ENCODE measurements at regions not wholly inside any gene's neighbourhood (a gene's known extent, or its start where the extent isn't known, plus 50 kb on each side); places are given as distances from the start of the nearest gene placed in this dataset.

DNA sequence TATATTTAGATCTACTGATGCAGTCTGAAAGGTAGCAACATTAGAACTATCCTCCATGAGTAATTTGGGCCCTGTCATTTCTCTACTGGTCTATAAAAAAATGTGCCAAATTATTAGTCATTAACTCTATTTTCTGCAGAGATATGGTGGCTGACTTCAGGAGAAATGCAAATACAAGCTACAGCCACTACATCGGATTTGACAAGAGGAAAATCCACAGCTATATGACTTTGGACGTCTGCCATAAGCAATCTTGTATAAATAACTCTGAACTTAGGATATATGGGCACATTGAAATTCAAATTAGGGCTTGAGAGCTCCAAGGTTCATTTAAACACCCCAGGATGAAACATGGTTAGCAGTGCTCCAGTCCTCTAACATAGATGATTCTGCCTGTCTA lies 983.0 kb upstream of the LRFN5 start:
- no peaks in the 10 kb centered on the region for H3K36me3 ChIP-seq (ENCODE audit: control insufficient read depth, insufficient read depth, low read length)
- no peaks in the 10 kb centered on the region for H3K27me3 ChIP-seq (ENCODE audit: control insufficient read depth, insufficient read depth, low read length)
- no peak overlapping the region for H3K4me3 ChIP-seq (ENCODE audit: low read depth, low read length)
- DNase-seq (ENCODE audit: low read depth) = no peak
- TF ChIP-seq, protein P1, sequence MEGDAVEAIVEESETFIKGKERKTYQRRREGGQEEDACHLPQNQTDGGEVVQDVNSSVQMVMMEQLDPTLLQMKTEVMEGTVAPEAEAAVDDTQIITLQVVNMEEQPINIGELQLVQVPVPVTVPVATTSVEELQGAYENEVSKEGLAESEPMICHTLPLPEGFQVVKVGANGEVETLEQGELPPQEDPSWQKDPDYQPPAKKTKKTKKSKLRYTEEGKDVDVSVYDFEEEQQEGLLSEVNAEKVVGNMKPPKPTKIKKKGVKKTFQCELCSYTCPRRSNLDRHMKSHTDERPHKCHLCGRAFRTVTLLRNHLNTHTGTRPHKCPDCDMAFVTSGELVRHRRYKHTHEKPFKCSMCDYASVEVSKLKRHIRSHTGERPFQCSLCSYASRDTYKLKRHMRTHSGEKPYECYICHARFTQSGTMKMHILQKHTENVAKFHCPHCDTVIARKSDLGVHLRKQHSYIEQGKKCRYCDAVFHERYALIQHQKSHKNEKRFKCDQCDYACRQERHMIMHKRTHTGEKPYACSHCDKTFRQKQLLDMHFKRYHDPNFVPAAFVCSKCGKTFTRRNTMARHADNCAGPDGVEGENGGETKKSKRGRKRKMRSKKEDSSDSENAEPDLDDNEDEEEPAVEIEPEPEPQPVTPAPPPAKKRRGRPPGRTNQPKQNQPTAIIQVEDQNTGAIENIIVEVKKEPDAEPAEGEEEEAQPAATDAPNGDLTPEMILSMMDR (IDR thresholded peaks at IDR 0.05; ENCODE audit: insufficient read depth, low read length, poor library complexity, severe bottlenecking) = no peak

DNA sequence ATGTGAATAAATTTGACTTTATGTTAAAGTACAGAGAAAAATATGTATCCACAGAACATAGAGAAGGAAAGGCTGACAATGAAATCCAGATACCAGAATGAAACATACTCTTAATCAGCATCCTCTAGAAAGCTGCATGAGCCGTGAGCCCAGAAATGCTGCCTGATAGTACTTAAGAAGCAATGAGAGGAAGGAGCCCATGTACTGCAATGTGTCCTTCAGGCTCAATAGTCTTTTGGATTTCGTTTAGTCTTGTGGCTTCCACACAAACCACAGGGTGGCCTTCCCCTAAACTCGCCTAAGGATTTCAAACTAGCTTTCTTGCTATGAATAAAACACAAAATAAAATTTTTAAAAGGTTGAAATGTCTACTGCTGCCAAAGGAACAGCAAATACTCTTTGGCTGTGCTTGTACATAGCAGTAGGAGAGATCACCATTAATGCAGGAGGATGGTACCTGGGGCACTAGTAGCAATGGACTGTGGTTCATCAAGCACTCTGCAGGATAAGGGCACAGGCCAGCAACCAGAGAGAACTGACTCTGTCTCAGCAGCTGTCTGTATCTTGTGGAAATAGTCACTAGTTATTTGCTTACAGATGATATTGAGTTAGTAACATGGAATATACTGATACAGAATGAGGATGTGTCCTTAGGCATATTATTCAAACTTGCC lies 988.3 kb upstream of the LRFN5 start:
- H3K4me3 ChIP-seq (ENCODE audit: low read depth, low read length) = no peak overlapping the region
- no peaks in the 10 kb centered on the region for H3K27me3 ChIP-seq (ENCODE audit: control insufficient read depth, insufficient read depth, low read length)
- no peaks in the 10 kb centered on the region for H3K36me3 ChIP-seq (ENCODE audit: control insufficient read depth, insufficient read depth, low read length)
- DNase-seq (ENCODE audit: low read depth) = no peak
- TF ChIP-seq, protein P1 (IDR thresholded peaks at IDR 0.05; ENCODE audit: insufficient read depth, low read length, poor library complexity, severe bottlenecking) = no peak

DNA sequence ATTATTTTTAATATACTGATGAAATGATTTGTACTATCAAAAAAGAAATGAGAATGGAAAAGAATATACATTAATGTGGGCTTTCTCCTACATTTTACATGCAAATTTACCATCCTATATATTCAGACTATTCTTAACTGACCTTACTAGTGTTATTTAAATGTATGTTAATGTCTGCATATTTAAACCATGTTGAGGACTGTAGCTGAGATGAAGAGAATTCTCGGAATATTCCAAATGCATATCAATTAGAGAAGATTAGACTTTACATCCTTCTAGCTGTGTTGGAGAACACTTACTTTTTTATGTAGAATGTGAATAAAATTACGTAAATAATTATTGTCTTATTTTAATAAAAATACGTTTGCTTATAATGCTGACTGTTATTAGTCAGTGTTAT lies 990.1 kb upstream of the LRFN5 start:
- TF ChIP-seq, protein P1 (IDR thresholded peaks at IDR 0.05; ENCODE audit: insufficient read depth, low read length, poor library complexity, severe bottlenecking) = no peak
- no peaks in the 10 kb centered on the region for H3K36me3 ChIP-seq (ENCODE audit: control insufficient read depth, insufficient read depth, low read length)
- DNase-seq (ENCODE audit: low read depth) = no peak
- no peak overlapping the region for H3K4me3 ChIP-seq (ENCODE audit: low read depth, low read length)
- no peaks in the 10 kb centered on the region for H3K27me3 ChIP-seq (ENCODE audit: control insufficient read depth, insufficient read depth, low read length)

DNA sequence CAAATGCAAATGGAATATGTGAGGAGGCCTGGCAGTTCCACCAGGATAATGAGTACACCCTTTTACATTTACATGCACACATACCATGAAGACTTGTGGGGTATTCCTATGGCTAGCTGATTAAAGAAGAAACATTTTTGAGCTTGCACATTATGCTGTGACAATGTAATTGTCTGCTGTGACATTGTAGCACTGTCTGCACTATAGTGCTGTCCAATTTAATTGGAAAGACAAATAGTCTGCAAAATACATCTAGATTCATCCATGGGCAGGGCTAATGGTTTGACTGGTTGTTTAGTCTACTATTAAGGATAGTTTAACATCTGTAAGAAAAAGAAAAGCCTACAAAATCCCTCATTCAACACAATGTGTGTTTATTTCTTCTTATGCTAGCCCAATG lies 1005.6 kb upstream of the LRFN5 start:
- TF ChIP-seq, protein P1 (IDR thresholded peaks at IDR 0.05; ENCODE audit: insufficient read depth, low read length, poor library complexity, severe bottlenecking) = no peak
- DNase-seq (ENCODE audit: low read depth) = no peak
- H3K4me3 ChIP-seq (ENCODE audit: low read depth, low read length) = no peak overlapping the region
- H3K36me3 ChIP-seq (ENCODE audit: control insufficient read depth, insufficient read depth, low read length) = no peaks in the 10 kb centered on the region
- no peaks in the 10 kb centered on the region for H3K27me3 ChIP-seq (ENCODE audit: control insufficient read depth, insufficient read depth, low read length)

DNA sequence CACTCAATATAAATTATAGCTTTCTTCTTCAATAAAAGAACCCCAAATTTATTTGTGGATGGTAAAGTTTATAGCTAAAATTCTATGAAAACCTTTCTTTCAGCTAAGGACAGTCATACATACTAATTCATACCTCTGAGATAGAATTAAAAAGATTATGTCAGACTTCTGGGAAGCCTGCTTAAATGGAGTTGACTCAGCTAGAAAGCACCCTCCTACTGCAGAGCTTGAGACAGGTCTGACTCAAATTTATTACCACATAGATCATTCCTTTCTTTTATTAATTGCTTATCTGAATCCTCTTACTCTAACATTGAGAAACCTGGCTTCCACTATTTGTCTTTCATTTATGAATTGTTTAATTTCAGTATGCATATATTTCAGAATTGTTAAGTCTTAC lies 1007.0 kb upstream of the LRFN5 start:
- H3K27me3 ChIP-seq (ENCODE audit: control insufficient read depth, insufficient read depth, low read length) = no peaks in the 10 kb centered on the region
- DNase-seq (ENCODE audit: low read depth) = no peak
- H3K4me3 ChIP-seq (ENCODE audit: low read depth, low read length) = no peak overlapping the region
- TF ChIP-seq, protein P1 (IDR thresholded peaks at IDR 0.05; ENCODE audit: insufficient read depth, low read length, poor library complexity, severe bottlenecking) = no peak
- H3K36me3 ChIP-seq (ENCODE audit: control insufficient read depth, insufficient read depth, low read length) = no peaks in the 10 kb centered on the region

DNA sequence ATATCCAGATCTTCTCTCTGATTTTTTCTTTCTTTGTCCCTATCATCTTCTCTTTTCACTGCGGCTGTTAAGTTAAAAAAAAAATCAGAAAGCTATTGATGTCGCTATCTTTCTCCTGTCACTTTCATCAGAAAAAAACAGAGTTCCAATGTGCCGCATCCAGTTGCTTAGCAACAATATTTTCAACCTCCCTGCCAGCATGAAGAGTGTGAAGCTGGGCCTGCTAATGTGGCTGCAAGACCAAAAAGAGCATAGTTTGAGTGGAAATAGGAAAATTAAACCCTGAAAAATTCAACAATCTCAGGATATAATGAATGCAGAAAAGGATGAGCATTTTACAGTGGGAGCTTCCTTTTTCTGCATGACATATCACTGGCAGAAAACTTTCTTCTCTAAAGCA lies 1025.4 kb upstream of the LRFN5 start:
- TF ChIP-seq, protein P1 (IDR thresholded peaks at IDR 0.05; ENCODE audit: insufficient read depth, low read length, poor library complexity, severe bottlenecking) = no peak
- DNase-seq (ENCODE audit: low read depth) = no peak
- no peak overlapping the region for H3K4me3 ChIP-seq (ENCODE audit: low read depth, low read length)
- no peaks in the 10 kb centered on the region for H3K36me3 ChIP-seq (ENCODE audit: control insufficient read depth, insufficient read depth, low read length)
- H3K27me3 ChIP-seq (ENCODE audit: control insufficient read depth, insufficient read depth, low read length) = no peaks in the 10 kb centered on the region
